Fibroblast of the aortic adventitia (primary cell): ENCODE measurements at regions not wholly inside any gene's neighbourhood (a gene's known extent, or its start where the extent isn't known, plus 50 kb on each side); places are given as distances from the start of the nearest gene placed in this dataset.

ENCODE experiments used
- DNase-seq: peaks from one replicate; pipeline ENCODE4 v3.0.0-alpha.2; 2010; ENCODE audit warnings: low read depth
- H3K4me3 ChIP-seq: 2 replicates; pipeline ENCODE4 v1.5.1; 2011; ENCODE audit warnings: low read depth, mild to moderate bottlenecking, control low read depth, low read length, moderate library complexity
- CTCF ChIP-seq: IDR thresholded peaks from 2 replicates; pipeline ENCODE4 v1.5.1; 2011; ENCODE audit warnings: mild to moderate bottlenecking, low read length, control low read depth, inconsistent platforms; ENCODE audit not compliant: insufficient read depth

GRCh38 chr16:62989480-62989879, 953.2 kb upstream of the CDH8 start:
- H3K4me3 ChIP-seq = no peak overlapping the region
- DNase-seq = no peak
- no peak for TF ChIP-seq CTCF

DNA sequence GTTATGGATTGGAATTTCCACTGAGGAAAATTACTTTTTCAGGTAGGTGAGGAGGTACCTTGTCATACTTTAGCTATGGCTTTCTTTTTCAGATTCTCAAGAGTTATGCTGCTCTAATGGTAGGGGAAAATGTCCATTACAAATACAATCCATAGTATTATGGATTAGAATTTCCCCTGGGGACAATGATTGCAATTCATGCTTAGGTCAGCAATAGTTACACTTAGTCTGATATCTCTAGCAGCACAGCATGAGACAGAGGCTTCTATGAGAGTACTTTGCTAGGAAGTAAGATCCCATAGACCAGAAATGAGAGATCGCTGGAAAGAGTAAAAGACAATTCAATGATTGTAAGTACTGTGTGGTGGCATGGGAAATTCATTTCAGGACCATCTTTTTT, 949.5 kb upstream of the CDH8 start:
- TF ChIP-seq CTCF = no peak
- no peak for DNase-seq
- no peak overlapping the region for H3K4me3 ChIP-seq

- no peak overlapping the region for H3K4me3 ChIP-seq
- no peak for TF ChIP-seq CTCF
- no peak for DNase-seq
Measured at GRCh38 chr16:62978451-62978850, 942.2 kb upstream of the CDH8 start.

DNA sequence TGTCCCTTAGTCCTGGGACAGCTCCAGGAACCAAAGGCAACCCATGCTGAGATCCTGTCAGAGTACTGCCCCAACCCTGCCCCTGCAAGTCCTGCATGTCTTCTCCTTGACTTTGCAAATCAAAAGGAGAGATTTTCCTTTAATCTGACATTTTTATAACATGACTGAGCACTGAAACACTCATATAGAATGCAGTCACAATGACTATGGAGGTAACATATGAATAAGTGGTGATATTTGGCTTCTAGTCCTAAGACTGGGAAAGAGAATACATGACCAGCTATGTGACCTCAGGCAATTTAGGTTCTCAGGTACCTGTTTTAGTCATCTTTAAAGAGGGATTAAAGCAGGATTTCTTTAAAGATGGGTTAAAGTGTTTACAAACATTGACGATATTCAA, 941.6 kb upstream of the CDH8 start:
- no peak for DNase-seq
- no peak overlapping the region for H3K4me3 ChIP-seq
- TF ChIP-seq CTCF = no peak

DNA sequence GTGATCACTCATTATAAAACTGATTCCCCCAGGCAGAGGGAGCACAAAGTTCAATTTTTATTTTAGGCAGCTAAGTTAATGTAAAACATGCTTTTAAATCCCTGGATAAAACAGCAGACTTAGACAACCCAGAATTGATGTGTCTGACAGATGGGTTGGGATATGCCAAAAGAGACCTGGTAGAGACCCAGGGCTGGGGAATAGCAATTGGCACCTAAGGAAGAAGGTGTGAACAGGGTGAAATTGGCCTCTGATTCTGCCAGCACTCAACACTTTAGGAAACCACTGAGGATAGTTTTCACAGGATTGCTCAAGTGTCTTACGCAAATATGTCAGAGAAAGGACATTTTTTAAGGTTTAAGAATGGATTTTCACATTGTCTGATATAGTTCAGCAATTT, 938.2 kb upstream of the CDH8 start:
- no peak overlapping the region for H3K4me3 ChIP-seq
- DNase-seq = no peak
- TF ChIP-seq CTCF = no peak

GRCh38 chr16:62970851-62971250, 934.6 kb upstream of the CDH8 start:
- TF ChIP-seq CTCF = no peak

DNA sequence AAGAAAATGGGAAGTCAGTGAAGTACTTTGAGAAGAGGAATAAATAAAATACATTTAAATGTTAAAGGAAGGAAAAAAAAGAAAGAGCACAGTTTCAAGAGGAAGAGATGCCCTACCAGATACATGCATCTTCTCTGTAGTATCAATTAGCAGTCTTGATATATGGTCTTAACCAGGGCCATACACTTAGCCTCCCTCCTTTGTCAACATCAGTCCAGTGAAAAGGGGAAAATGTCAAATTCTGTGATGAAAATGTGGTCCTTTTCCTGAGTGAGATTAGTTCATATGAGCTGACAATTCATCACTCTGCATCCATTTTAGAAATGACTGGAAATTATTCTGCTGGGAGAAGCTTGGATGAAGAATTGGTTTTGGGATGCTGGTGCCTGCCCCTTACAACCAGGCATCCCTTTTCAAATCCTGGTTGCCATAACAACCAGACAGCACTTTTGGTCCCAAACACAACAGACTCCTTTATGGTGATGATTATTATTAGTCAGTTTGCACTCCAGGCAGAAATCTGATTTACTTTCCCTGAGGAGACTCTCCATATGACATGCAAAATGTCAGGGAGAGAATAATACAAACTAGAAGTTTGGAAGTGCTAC, 933.6 kb upstream of the CDH8 start:
- no peak for DNase-seq
- no peak overlapping the region for H3K4me3 ChIP-seq
- no peak for TF ChIP-seq CTCF

More at GRCh38 chr16:62970851-62971250, 934.6 kb upstream of the CDH8 start:
- no peak for DNase-seq
- H3K4me3 ChIP-seq = no peak overlapping the region
